K562 (cell line): ENCODE measurements at regions not wholly inside any gene's neighbourhood (a gene's known extent, or its start where the extent isn't known, plus 50 kb on each side); places are given as distances from the start of the nearest gene placed in this dataset.

Experiments
- ATAC-seq: fragments of 200-7000 bp; cut with Tn5 transposase; 3 replicates; pipeline ENCODE4 v1.9.1; 2020; ENCODE audit warnings: moderate library complexity
- BruUV-seq: library from RNA; stranded (reverse); fragments of 400-500 nt; replicated peaks from 2 replicates; lab custom pipeline; 2021; lab: Mats Ljungman, UMichigan
- CTCF ChIA-PET: fragments of 300-600 bp; formaldehyde crosslinking; extraction: SDS; loops from one replicate; lab custom pipeline; 2021; ENCODE audit warnings: low intra/inter-chr PET ratio; lab: Yijun Ruan, JAX
- POLR2A ChIA-PET: fragments of 300-600, 350-650 bp; sonication (Branson Sonifier 250); formaldehyde crosslinking; extraction: SDS; loops from one replicate; lab custom pipeline; 2021; ENCODE audit warnings: antibody characterized with exemption, inconsistent platforms; lab: Yijun Ruan, JAX
- DNase-seq, 4 experiments: peaks; one replicate each; pipeline versions ENCODE4 v3.0.0 to v3.0.0-alpha.2; 2011 to 2018; ENCODE audit warnings: low spot score in 3 of 4, mixed read lengths in 3 of 4; ENCODE audit errors: extremely low read depth in 1 of 4
- FAIRE-seq: peaks from 2 replicates; lab custom pipeline; 2011; peaks lifted over from hg19 to GRCh38; lab: Jason Lieb, UNC
- H2AFZ ChIP-seq: 2 replicates; pipeline ENCODE4 v1.6.0; 2011; ENCODE audit warnings: low read depth, low read length, control low read depth, inconsistent platforms
- H3K27ac ChIP-seq: fragments of 200-600 bp; 3 replicates; pipeline ENCODE4 v1.8.0; 2011; ENCODE audit warnings: low read depth, mild to moderate bottlenecking, control low read depth, inconsistent platforms, low read length, moderate library complexity, mixed read lengths; ENCODE audit errors: extremely low read depth
- H3K27me3 ChIP-seq, 2 experiments: fragments of 300-600 bp in 1 of 2; 2 replicates in 1 of 2; 3 replicates in 1 of 2; pipeline versions ENCODE4 v1.6.0 to v1.8.0; 2011; ENCODE audit warnings: inconsistent platforms in 2 of 2, low read length in 2 of 2, mild to moderate bottlenecking in 1 of 2, mixed read lengths in 1 of 2, moderate library complexity in 1 of 2; ENCODE audit not compliant: control insufficient read depth in 2 of 2, insufficient read depth in 2 of 2
- H3K36me3 ChIP-seq: fragments of 300-600 bp; 3 replicates; pipeline ENCODE4 v1.8.0; 2011; ENCODE audit warnings: mild to moderate bottlenecking, low read length, inconsistent platforms; ENCODE audit not compliant: control insufficient read depth, insufficient read depth
- H3K4me1 ChIP-seq, 2 experiments: fragments of 200-600 bp in 1 of 2; replicated peaks in 1 of 2; 2 replicates in 1 of 2; 3 replicates in 1 of 2; pipeline versions ENCODE4 v1.5.1 to v1.8.0; 2011; ENCODE audit warnings: inconsistent platforms in 2 of 2, low read length in 2 of 2, mild to moderate bottlenecking in 1 of 2, mixed read lengths in 1 of 2, moderate library complexity in 1 of 2; ENCODE audit not compliant: control insufficient read depth in 2 of 2, insufficient read depth in 2 of 2
- H3K4me2 ChIP-seq: 2 replicates; pipeline ENCODE4 v1.6.1; 2011; ENCODE audit warnings: low read length, control low read depth, inconsistent platforms, mixed read lengths; ENCODE audit not compliant: insufficient read depth
- H3K4me3 ChIP-seq: fragments of 200-600 bp; sonication (generic), shearing (Covaris generic); 2 replicates; pipeline ENCODE4 v1.5.1; 2016; ENCODE audit warnings: control low read depth, inconsistent platforms
- H3K79me2 ChIP-seq: fragments of 200-600 bp; 3 replicates; pipeline ENCODE4 v1.8.0; 2011; ENCODE audit warnings: low read length, inconsistent platforms; ENCODE audit not compliant: control insufficient read depth, insufficient read depth
- H3K9ac ChIP-seq, 2 experiments: 2 replicates each; pipeline versions ENCODE4 v1.6.0 to v1.6.1; 2011; ENCODE audit warnings: low read depth in 2 of 2, low read length in 2 of 2, control low read depth in 1 of 2, inconsistent platforms in 1 of 2, mild to moderate bottlenecking in 1 of 2, mixed read lengths in 1 of 2; ENCODE audit not compliant: insufficient read depth in 1 of 2
- H3K9me1 ChIP-seq: one replicate; pipeline ENCODE4 v1.6.0; 2011; ENCODE audit warnings: inconsistent platforms, mild to moderate bottlenecking, low read length, moderate library complexity; ENCODE audit not compliant: control insufficient read depth, insufficient read depth
- H3K9me3 ChIP-seq: replicated peaks from 2 replicates; pipeline ENCODE4 v1.5.1; 2011; ENCODE audit warnings: low read depth, low read length, inconsistent platforms; ENCODE audit not compliant: control insufficient read depth, insufficient read depth
- H4K20me1 ChIP-seq: replicated peaks from 2 replicates; pipeline ENCODE4 v1.6.1; 2011; ENCODE audit warnings: low read length, inconsistent platforms, mixed read lengths; ENCODE audit not compliant: control insufficient read depth, insufficient read depth
- ATF1 ChIP-seq, 2 experiments: fragments of 450-650 bp in 1 of 2; IDR thresholded peaks; 2 replicates each; pipeline ENCODE4 v1.6.1; 2016; ENCODE audit warnings: missing compliant biosample characterization in 1 of 2, missing genetic modification characterization in 1 of 2
- BMI1 ChIP-seq: fragments of 150-350 bp; IDR thresholded peaks from 2 replicates; pipeline ENCODE4 v1.6.1; 2014; ENCODE audit warnings: low read length
- CBFB ChIP-seq: sonication (generic); formaldehyde crosslinking; IDR thresholded peaks from 2 replicates; pipeline ENCODE4 v1.4.0; 2020; ENCODE audit warnings: mild to moderate bottlenecking, missing genetic modification reagents
- CHD1 ChIP-seq: fragments of 200-600 bp; sonication (generic); IDR thresholded peaks from one replicate; pipeline ENCODE4 v1.6.1; 2012; ENCODE audit warnings: mild to moderate bottlenecking, moderate library complexity, low read length, inconsistent platforms
- CTBP1 ChIP-seq: fragments of 450-650 bp; IDR thresholded peaks from 2 replicates; pipeline ENCODE4 v1.6.1; 2016; ENCODE audit warnings: borderline replicate concordance
- EGR1 ChIP-seq: fragments of 450-650 bp; conservative IDR thresholded peaks from 2 replicates; pipeline ENCODE4 v1.6.1; 2017; ENCODE audit warnings: mild to moderate bottlenecking
- ESRRB ChIP-seq: fragments of 250-450 bp; sonication (Bioruptor Pico); IDR thresholded peaks from 2 replicates; pipeline ENCODE4 v1.5.0; 2020; ENCODE audit warnings: mild to moderate bottlenecking, moderate library complexity, borderline replicate concordance
- FOXP1 ChIP-seq: sonication (generic); formaldehyde crosslinking; IDR thresholded peaks from 2 replicates; pipeline ENCODE4 v1.8.0; 2022; ENCODE audit warnings: mild to moderate bottlenecking, missing genetic modification reagents
- GTF2E2 ChIP-seq: fragments of 200-800 bp; sonication (Bioruptor generic); IDR thresholded peaks from 2 replicates; pipeline ENCODE4 v1.6.1; 2016; ENCODE audit warnings: missing genetic modification characterization, missing compliant biosample characterization
- HIVEP1 ChIP-seq: fragments of 250-450 bp; sonication (Bioruptor Pico); IDR thresholded peaks from 2 replicates; pipeline ENCODE4 v1.4.0; 2020; ENCODE audit warnings: mild to moderate bottlenecking
- NCOR1 ChIP-seq: fragments of 450-650 bp; IDR thresholded peaks from 2 replicates; pipeline ENCODE4 v1.6.1; 2016; ENCODE audit warnings: mild to moderate bottlenecking, moderate library complexity
- NELFE ChIP-seq: IDR thresholded peaks from 2 replicates; pipeline ENCODE4 v1.6.1; 2011; ENCODE audit warnings: mild to moderate bottlenecking; ENCODE audit not compliant: insufficient read depth, insufficient read length
- NR2F6 ChIP-seq: fragments of 450-650 bp; formaldehyde crosslinking; IDR thresholded peaks from 2 replicates; pipeline ENCODE4 v1.4.0; 2020; ENCODE audit warnings: mild to moderate bottlenecking
- POLR2G ChIP-seq: fragments of 200-400 bp; formaldehyde crosslinking; IDR thresholded peaks from 2 replicates; pipeline ENCODE4 v1.6.1; 2017; ENCODE audit warnings: low read depth, mild to moderate bottlenecking, antibody characterized with exemption, low read length, moderate library complexity
- PYGO2 ChIP-seq: fragments of 450-650 bp; IDR thresholded peaks from 2 replicates; pipeline ENCODE4 v1.6.1; 2016; ENCODE audit warnings: mild to moderate bottlenecking, missing genetic modification characterization, moderate library complexity, missing compliant biosample characterization
- RBM39 ChIP-seq: fragments of 200-400 bp; formaldehyde crosslinking; optimal IDR thresholded peaks from 2 replicates; pipeline ENCODE3; 2018; ENCODE audit warnings: low read depth, low read length
- STAG1 ChIP-seq: sonication (generic); formaldehyde crosslinking; IDR thresholded peaks from 2 replicates; pipeline ENCODE4 v1.5.0; 2020; ENCODE audit warnings: missing genetic modification reagents, borderline replicate concordance
- ZFX ChIP-seq: sonication (generic); formaldehyde crosslinking; IDR thresholded peaks from 2 replicates; pipeline ENCODE4 v1.8.0; 2022; ENCODE audit warnings: mild to moderate bottlenecking, missing genetic modification reagents, moderate library complexity
- ZNF24 ChIP-seq: fragments of 450-650 bp; IDR thresholded peaks from 2 replicates; pipeline ENCODE4 v1.6.1; 2016
- ZNF274 ChIP-seq: IDR thresholded peaks from 2 replicates; pipeline ENCODE4 v1.6.1; 2011; ENCODE audit warnings: low read depth, mild to moderate bottlenecking, low read length, moderate library complexity, borderline replicate concordance
- ZNF644 ChIP-seq: fragments of 200-800 bp; sonication (Bioruptor generic); IDR thresholded peaks from 2 replicates; pipeline ENCODE4 v1.6.1; 2016; ENCODE audit warnings: low read depth, missing genetic modification characterization, missing compliant biosample characterization
- ZNF75A ChIP-seq: fragments of 450-650 bp; formaldehyde crosslinking; IDR thresholded peaks from 2 replicates; pipeline ENCODE4 v1.4.0; 2020; ENCODE audit warnings: mild to moderate bottlenecking
- ZNF76 ChIP-seq: fragments of 250-450 bp; sonication (Bioruptor Pico); IDR thresholded peaks from 2 replicates; pipeline ENCODE4 v1.4.0; 2020; ENCODE audit warnings: mild to moderate bottlenecking, moderate library complexity, borderline replicate concordance
- WGBS: fragments of 100-300 bp; shearing (Covaris generic); methylation state at CpG from one replicate; pipeline ENCODE4 v1.1.6; 2016; ENCODE audit warnings: low coverage, mixed read lengths; ENCODE audit not compliant: insufficient coverage; ENCODE audit errors: missing lambda C conversion rate; 5-methylcytosine and 5-hydroxymethylcytosine counted together
- in situ Hi-C: fragments of 300-500 bp; cut with MboI; formaldehyde crosslinking; loops from 4 replicates; pipeline ENCODE4 v1.15.0; 2018; ENCODE audit warnings: inconsistent platforms, mixed read lengths
- intact Hi-C: fragments of 100-400 bp; cut with micrococcal nuclease; formaldehyde crosslinking; loops from 2 replicates; pipeline ENCODE4 v1.14.2; 2022

GRCh38 chr2:18342901-18343300 lies 217.6 kb downstream of the RDH14 start:
- H3K27me3 ChIP-seq = no peaks in the 10 kb centered on the region
- no TSS peak for BruUV-seq
- no peak overlapping the region for H3K4me3 ChIP-seq
- WGBS = 0% methylated on average over 6 of the region's 6 CpGs
- in situ Hi-C loops = no loop called here
- FAIRE-seq (no peak), DNase-seq (no peak), ATAC-seq (no peak)
- CTCF ChIA-PET = no interaction called here
- H2AFZ ChIP-seq = no peak overlapping the region
- H3K9ac ChIP-seq = no peak overlapping the region
- no peak overlapping the region for H3K27ac ChIP-seq
- H3K9me1 ChIP-seq = no peaks in the 10 kb centered on the region
- H3K4me1 ChIP-seq = no peaks in the 10 kb centered on the region
- no peaks in the 10 kb centered on the region for H3K79me2 ChIP-seq
- H3K4me2 ChIP-seq = no peak overlapping the region
- no peaks in the 10 kb centered on the region for H4K20me1 ChIP-seq
- no peaks in the 10 kb centered on the region; the same call in 1 of the 2 replicates for H3K9me3 ChIP-seq
- TF ChIP-seq ZNF24 (no peak), NELFE (no peak), NCOR1 (no peak), ESRRB (CRISPR knock-in tag) (no peak), STAG1 (CRISPR knock-in tag) (no peak), BMI1 (no peak), RBM39 (no peak), ZNF75A (no peak), FOXP1 (no peak), CBFB (no peak)
- POLR2A ChIA-PET = no interaction called here
- intact Hi-C loops = no loop called here
- H3K36me3 ChIP-seq = no peaks in the 10 kb centered on the region

GRCh38 chr2:18339326-18339725 lies 221.1 kb downstream of the RDH14 start:
- no TSS peak for BruUV-seq
- H3K27me3 ChIP-seq = no peaks in the 10 kb centered on the region
- ChIA-PET CTCF (no interaction called here), POLR2A (no interaction called here)
- H3K79me2 ChIP-seq = no peaks in the 10 kb centered on the region
- intact Hi-C loops (no loop called here), in situ Hi-C loops (no loop called here)
- no peak overlapping the region for H3K4me3 ChIP-seq
- H3K36me3 ChIP-seq = no peaks in the 10 kb centered on the region
- DNase-seq (no peak), FAIRE-seq (no peak), ATAC-seq (no peak)
- H3K9me3 ChIP-seq = no peaks in the 10 kb centered on the region
- no peak overlapping the region for H3K27ac ChIP-seq
- no peak overlapping the region for H2AFZ ChIP-seq
- WGBS = 0% methylated on average over 1 of the region's 1 CpG
- H3K9ac ChIP-seq = no peak overlapping the region
- no peaks in the 10 kb centered on the region for H3K4me1 ChIP-seq
- no peaks in the 10 kb centered on the region for H4K20me1 ChIP-seq
- no peaks in the 10 kb centered on the region for H3K9me1 ChIP-seq
- H3K4me2 ChIP-seq = no peak overlapping the region
- no peak for TF ChIP-seq POLR2G
- TF ChIP-seq ZFX (CRISPR knock-in tag) = no peak
- TF ChIP-seq CTBP1 = no peak
- TF ChIP-seq GTF2E2 = no peak
- no peak for TF ChIP-seq ZNF274
- no peak for TF ChIP-seq ZNF76 (CRISPR knock-in tag)
- TF ChIP-seq NR2F6 (CRISPR knock-in tag) = no peak
- no peak for TF ChIP-seq HIVEP1
- no peak for TF ChIP-seq ATF1 (CRISPR knock-in tag; IDR thresholded peaks at IDR 0.05)
- TF ChIP-seq ATF1 (tag; IDR thresholded peaks at IDR 0.05) = no peak
- TF ChIP-seq PYGO2 (tag) = no peak
- TF ChIP-seq ZNF644 (tag) = no peak
- no peak for TF ChIP-seq EGR1
- no peak for TF ChIP-seq CHD1
